Suprapubic skin (tissue), 3 donors: ENCODE measurements at regions not wholly inside any gene's neighbourhood (a gene's known extent, or its start where the extent isn't known, plus 50 kb on each side); places are given as distances from the start of the nearest gene placed in this dataset.

ENCODE experiments used
- EP300 ChIP-seq: sonication (generic); formaldehyde crosslinking; IDR thresholded peaks from one replicate; pipeline ENCODE4 v1.6.1; 2017; ENCODE audit warnings: antibody characterized with exemption
- POLR2A ChIP-seq, 2 donors: fragments of 450-650 bp; IDR thresholded peaks; one replicate each; pipeline ENCODE4 v1.6.1; 2017; ENCODE audit warnings: antibody characterized with exemption in 2 of 2, mild to moderate bottlenecking in 2 of 2, moderate library complexity in 2 of 2
- TF ChIP-seq, protein P1 (sequence below), 2 donors: fragments of 200-600 bp in 1 of 2; fragments of 450-650 bp in 1 of 2; sonication (generic) in 1 of 2; IDR thresholded peaks; one replicate each; pipeline ENCODE4 v1.5.1; 2016 to 2019; ENCODE audit warnings: antibody characterized with exemption in 2 of 2, mild to moderate bottlenecking in 1 of 2, moderate library complexity in 1 of 2

DNA sequence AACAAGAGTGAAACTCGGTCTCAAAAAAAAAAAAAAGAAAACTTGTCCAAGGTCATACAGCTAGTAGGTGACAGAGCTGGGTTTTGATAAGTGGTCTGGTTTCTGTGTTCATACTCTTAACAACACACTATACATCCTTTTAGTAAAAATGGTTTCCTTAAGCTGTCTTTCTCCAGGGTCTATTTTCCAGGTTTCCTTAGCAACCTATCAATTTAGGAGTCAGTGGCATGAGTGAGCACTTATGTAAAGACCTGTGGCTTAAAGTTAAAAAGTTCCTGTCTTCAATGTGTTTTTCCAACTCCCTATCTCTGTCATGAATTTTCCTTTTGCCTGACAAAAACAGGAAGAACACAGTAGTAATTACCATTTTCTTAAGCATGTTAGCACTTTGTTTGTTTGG lies 480.5 kb downstream of the TMEM135 start:
- TF ChIP-seq, protein P1, sequence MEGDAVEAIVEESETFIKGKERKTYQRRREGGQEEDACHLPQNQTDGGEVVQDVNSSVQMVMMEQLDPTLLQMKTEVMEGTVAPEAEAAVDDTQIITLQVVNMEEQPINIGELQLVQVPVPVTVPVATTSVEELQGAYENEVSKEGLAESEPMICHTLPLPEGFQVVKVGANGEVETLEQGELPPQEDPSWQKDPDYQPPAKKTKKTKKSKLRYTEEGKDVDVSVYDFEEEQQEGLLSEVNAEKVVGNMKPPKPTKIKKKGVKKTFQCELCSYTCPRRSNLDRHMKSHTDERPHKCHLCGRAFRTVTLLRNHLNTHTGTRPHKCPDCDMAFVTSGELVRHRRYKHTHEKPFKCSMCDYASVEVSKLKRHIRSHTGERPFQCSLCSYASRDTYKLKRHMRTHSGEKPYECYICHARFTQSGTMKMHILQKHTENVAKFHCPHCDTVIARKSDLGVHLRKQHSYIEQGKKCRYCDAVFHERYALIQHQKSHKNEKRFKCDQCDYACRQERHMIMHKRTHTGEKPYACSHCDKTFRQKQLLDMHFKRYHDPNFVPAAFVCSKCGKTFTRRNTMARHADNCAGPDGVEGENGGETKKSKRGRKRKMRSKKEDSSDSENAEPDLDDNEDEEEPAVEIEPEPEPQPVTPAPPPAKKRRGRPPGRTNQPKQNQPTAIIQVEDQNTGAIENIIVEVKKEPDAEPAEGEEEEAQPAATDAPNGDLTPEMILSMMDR (IDR thresholded peaks at IDR 0.05), result no peak
- TF ChIP-seq EP300 (no peak), POLR2A (IDR thresholded peaks at IDR 0.05) (no peak)
